HG02588 (cell line): ENCODE measurements at regions not wholly inside any gene's neighbourhood (a gene's known extent, or its start where the extent isn't known, plus 50 kb on each side); places are given as distances from the start of the nearest gene placed in this dataset.

ENCODE experiments used
- ATAC-seq: cut with Tn5 transposase; IDR thresholded peaks from one replicate; pipeline ENCODE4 v1.9.1; 2021; ENCODE audit warnings: mild to moderate bottlenecking, moderate library complexity; ENCODE audit not compliant: unreplicated experiment

GRCh38 chr9:17019398-17019797 is 115.4 kb upstream of the CNTLN start:
- ATAC-seq: no peak

DNA sequence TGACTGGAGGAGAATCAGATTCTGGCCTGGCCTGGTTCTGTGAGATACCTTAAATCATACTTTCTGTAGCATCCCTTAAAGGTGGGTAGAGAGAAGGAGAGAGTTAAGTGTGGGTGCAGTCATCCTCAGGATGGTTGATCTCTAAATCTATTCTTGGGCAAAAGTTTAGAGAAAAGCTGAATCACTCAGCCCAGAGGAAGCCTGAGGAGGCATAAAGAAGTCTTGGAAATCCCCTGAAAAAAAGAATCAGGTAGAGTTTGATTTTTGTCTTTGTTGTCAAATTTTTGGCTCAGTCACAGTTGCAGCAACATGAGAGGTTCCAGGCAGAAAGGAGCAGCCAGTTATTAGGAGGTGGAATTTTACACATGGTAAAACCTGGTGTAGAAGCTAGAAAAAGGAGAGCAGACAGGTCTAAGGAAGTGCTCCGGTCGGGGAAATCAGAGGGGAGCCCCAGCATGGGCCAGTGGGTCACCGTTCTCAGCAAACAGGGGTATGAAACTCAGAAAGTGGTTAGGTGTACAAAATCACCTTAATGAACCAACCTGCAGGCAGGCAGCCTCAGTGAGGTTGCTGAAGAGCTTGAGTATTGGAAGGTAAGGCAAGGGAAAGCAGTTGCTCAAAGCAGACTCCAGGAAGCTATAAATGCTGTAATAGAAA is 116.2 kb upstream of the CNTLN start:
- no peak for ATAC-seq

DNA sequence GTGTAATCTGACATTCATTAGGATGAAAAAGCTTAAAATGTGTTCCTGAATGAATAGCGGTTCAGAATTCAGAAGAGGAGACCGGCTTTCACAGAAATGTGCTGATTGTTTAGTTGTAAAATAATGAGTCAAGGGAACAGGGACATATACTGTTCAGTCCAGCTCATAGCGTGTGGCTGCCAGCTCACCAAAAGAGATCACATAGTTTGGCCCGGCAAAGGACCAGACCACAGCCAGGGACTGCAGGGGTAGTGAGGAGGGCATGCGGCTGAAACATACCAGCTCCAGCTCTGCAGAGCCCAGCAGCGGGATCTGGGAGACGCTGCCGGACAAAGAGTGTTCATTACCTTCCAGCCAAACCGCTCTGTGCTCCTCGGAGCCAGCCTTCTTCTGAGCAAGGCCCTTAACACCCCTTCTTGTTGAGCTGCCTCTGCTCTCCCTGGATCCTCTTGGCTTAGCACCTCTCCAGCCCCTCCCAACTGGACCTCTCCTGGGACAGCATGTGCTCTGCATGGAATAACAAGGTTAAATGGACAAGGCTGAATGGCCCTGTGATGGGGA is 116.8 kb upstream of the CNTLN start:
- ATAC-seq: no peak

DNA sequence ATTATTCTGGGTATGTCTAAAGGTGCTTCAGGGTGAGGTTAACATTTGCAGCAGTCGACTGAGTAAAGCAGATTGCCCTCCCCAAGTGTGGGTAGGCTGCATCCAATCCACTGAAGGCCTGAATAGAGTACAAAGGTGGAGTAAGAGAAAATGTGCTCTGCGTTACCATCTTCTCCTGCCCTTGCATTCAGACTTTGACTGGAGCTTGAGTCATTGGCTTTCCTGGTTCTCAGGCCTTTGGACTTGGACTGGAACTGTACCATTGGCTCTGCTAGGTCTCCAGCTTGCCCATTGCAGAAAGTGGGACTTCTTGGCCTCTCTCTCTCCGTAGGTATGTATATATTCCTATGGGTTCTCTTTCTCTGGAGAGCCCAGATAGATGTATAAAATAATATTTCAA is 120.9 kb upstream of the CNTLN start:
- ATAC-seq: no peak

DNA sequence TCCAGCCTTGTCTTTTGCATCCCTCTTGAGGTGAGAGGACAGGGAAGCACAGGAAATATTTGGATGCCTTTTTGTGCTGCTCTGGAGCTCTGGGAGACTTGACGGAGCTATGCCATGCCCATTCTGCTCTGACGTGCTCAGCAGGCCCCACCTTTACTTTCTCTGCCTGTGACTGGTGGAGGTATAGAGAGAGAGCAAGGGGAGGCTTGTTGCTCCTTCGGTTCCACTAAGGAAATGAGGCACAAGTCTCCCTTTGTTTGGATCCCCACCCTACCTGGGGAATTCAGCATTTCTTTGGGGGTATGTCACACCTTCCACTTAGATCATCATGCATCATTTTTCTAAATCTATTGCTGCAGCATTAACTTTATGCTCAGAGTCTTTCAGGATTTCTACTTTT is 121.8 kb upstream of the CNTLN start:
- no peak for ATAC-seq

DNA sequence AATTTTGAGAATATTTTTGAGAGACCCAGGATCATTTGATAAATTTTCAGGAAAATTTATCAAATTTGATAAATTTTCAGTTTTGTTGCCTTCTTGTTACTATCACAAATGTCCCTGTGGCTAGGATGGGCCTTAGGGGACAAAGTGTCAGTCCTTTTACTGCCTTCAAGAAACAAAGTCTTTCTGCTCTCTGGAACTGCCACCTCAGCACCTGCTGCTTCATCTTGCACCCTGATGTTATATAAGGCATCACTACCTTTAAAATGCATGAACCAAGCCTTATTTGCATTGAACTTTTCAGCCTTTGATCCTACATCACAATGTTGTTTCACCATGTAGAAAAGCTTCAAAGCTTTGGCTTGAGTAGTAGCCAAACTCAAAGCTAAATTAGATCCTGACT is 123.0 kb upstream of the CNTLN start:
- ATAC-seq: no peak

DNA sequence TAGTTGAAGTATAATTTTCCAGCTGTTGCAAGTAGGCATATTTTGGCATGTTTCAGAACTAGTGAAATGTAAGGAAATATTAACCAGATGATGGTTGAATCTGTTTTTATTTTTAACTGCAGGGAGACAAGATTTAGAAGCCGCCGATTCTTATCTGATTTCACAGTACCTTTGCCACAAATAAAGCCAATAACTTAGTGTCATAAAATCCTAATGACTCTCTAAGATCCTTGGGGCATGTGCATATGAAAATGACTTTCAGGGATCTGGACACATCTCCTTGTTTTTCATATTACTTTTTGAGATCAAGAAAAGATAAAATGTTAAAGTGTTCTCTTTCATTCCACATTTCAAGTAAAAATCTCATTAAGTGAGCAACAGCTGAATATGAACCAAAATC is 125.8 kb upstream of the CNTLN start:
- ATAC-seq: no peak

DNA sequence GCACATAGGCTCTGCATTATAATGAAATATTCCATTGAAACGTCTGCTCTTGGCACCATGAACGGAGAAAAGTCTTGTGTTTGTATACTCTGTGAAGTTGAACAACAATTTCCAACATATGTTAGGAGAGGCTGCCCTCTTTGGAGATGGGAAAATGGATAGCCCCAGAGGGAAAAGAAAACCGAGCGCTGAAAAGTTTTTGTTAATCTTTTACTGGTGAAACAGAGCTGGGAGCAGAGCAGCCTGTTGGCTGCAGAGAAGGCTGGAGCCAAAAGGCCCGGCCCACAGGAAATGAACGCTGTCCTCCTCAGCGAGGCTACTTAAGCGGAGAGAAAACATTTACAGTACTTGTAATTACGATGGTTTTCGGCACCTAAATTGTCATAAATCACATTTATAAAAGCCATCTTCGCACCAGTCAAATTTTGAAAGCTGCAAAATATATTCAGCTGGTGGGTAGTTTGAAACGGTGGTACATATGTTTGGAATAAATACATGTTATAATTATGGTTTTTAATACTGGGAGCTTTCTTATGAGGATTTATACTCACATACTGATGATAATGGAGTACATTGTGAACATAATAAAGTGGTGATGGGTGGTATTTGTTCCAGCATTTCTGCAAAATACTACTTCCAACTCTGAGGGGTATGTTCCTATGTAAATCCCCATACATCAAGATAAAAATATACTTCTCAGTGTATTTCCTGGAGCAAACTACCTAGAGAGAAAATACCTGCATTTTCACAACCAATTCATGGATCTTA is 129.6 kb upstream of the CNTLN start:
- no peak for ATAC-seq

- no peak for ATAC-seq
Measured at GRCh38 chr9:17004500-17004899, 130.3 kb upstream of the CNTLN start.

DNA sequence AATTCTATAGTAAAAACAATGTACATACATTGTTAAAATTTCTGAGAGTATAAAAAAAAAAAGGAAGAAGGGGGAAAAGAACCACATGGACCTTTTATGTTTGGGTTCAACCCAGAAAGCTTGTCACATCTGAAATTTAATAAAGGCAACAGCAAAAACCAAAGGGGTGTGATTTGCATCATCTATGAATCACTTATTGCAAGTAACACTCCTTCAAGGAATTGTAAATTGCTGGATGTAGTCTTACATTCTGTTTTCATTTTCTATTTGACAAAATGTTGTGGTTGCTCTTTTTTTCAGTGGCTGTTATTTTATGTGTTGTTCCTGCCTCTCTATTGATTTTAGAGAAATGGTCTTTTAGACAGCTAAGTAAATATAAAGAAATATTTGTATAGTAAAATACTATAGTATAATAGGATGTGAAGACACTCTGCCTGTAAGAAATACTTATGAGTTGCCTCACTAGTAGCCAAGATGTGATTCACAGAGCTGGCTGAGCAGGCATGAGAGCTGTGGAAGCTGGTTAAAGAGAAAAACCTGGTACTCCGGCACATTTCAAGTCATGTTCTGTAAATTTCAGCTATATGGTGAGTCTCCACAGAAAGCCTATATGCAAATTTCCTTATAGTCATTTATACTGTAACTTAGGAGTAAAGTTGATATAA is 131.1 kb upstream of the CNTLN start:
- no peak for ATAC-seq

DNA sequence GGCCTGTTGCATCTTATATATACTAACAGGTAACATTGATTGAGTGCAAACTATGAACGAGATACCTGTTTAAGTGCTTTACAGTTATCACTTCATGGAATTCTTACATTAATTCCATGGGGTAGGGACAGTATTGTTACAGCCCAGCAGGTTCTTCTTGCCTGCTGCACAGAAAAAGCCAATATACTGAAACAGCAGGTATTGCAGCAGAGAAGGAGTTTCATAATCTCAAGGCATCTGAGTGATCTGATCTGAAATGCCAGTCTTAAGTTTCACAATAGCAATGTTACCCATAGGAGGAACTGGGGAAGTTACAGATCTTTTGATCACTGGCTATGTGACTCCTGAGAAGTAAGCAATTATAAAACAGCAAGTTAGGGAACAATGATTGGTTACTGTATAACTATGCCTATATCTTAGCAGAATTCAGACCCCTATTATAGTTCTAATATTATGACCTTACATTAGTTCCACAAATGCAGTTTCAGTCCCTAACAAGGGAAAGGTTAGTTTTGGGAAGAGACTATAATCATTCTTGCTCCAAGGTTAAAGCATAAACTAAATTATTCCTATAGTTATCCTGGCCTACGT is 126.5 kb upstream of the BNC2 start:
- no peak for ATAC-seq

DNA sequence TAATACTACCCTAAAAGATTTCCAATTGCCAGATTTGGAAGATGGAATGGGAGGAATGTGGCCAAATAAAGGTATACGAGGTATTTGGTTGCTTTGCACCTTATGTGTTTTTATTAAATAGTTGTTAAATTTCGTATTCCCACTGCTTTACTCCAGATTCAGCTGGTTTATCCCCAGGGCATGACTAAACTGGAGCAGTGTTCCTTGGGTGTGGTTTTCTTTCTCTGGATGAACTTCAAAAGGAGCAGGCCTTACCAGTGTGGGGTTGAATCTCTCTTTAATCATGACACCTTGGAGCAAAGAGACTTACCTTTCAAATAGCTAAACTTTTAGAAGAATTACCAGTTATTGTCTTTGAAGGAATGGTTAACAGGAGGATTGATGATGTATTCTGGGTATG is 121.7 kb upstream of the BNC2 start:
- no peak for ATAC-seq

DNA sequence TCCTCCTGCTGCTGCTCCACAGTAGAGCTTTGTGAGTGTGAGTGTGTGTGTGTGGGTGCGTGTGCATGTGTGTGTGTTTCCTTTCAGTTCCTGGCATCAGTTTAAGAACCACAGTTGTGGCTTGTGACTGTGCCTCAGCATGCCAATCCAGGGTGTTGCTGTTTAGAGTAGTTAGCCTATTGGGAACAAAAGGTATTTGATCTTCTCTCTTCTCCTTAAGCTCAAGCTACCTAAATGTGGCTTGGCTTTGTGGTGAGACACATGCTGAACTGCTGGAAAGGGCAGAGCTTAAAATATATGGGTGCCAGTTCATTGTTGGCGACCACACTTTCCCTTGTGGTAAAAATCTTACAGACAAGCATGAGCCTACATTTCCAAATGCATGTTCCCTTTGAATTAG is 116.6 kb upstream of the BNC2 start:
- no peak for ATAC-seq

- no peak for ATAC-seq
Measured at GRCh38 chr9:16986556-16986955, 116.1 kb upstream of the BNC2 start.

- ATAC-seq: no peak
Measured at GRCh38 chr9:16985559-16986348, 115.3 kb upstream of the BNC2 start.

DNA sequence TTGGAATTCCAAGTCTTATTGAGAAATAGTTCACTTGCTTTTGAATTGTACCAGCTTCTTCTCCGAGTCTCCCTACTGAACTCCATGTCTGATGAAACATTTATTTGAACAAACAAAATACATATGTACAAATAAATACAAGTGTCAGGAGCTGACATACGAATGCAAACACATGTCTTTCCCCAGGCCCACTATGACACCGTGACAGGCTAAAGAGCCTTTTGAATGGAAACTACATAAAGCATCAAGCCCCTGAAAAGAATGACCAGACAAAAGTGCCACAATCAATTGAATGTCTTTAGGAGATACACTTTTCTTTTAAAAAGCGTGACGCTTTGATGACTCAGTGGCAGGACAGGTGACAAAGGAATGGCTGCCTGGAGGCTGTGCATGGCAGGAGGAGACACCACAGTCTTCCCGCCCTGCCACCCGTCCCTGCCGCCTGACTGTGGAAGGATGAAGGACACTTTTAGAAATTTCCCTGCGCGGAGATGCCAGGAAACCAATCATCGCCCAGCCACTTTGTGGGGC is 112.4 kb upstream of the BNC2 start:
- no peak for ATAC-seq

GRCh38 chr9:16976427-16976826 is 106.0 kb upstream of the BNC2 start:
- no peak for ATAC-seq

DNA sequence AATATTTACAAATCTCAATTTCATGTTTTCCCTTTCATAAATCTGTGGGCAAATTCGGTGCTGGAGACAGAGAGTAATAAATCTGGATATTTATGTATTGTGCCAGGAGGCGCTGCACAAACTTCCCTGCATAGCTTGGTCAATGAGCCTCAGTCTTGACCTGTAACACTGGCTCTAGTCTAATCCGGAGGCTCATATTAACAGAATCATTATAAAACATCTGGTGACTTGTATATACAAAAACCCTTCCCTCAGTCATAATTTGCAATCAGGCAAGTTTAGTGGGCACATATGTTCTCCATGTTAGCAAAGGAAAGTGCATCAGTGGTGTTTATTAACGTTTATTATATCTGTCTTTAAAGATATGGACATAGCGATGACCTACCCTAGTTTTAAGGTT is 104.0 kb upstream of the BNC2 start:
- ATAC-seq: no peak

DNA sequence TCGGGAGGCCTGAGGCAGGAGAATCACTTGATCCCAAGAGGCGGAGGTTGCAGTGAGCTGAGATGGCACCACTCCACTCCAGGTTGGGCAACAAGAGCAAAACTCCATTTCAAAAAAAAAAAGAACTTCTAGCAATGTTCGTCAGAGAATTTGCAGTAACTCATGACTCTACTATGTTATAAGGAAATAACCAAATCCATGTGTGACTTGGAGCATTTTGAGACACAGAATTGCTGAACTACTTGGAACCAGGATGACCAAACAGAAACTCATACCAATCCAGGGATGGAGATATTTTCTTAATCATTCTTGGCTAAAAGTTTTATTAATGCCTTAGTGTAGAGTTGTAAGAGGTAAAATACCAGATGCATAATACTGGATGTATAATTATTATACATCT is 99.9 kb upstream of the BNC2 start:
- no peak for ATAC-seq

- ATAC-seq: no peak
Measured at GRCh38 chr9:16964228-16964627, 93.8 kb upstream of the BNC2 start.

DNA sequence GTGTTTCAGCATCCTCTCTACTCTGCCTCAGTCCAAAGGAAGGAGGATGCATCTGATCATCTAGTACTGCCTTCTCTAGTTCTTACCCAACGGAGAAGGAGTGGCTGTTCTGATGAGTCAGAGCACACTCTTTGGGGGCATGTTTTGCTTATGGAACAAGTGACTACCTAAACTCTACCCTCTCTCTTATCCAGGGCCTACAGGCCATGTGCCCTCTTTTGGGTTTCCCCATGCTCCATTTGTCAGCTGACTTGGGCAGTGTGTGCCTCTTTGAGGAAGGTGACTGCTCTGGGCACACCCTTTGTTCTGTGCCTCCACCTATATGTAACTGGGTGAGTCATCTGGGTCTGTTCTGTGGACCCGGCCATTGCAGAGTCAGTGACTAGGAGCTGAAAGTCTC is 89.6 kb upstream of the BNC2 start:
- no peak for ATAC-seq
